GM23248 (cell line): ENCODE measurements at regions not wholly inside any gene's neighbourhood (a gene's known extent, or its start where the extent isn't known, plus 50 kb on each side); places are given as distances from the start of the nearest gene placed in this dataset.

Source experiments
- DNase-seq: peaks from one replicate; pipeline ENCODE4 v3.0.0-alpha.2; 2015
- H2AFZ ChIP-seq: fragments of 200-600 bp; sonication (generic); 2 replicates; pipeline ENCODE4 v1.6.1; 2016; ENCODE audit warnings: antibody characterized with exemption
- H3F3A ChIP-seq: fragments of 200-600 bp; sonication (generic); 2 replicates; pipeline ENCODE4 v1.6.1; 2016; ENCODE audit warnings: mild to moderate bottlenecking, antibody characterized with exemption, mixed run types; ENCODE audit not compliant: insufficient read depth
- H3K27ac ChIP-seq: fragments of 200-600 bp; sonication (generic); 2 replicates; pipeline ENCODE4 v1.5.1; 2016; ENCODE audit warnings: mild to moderate bottlenecking
- H3K27me3 ChIP-seq: fragments of 200-600 bp; sonication (generic); replicated peaks from 2 replicates; pipeline ENCODE4 v1.6.1; 2016; ENCODE audit warnings: mild to moderate bottlenecking; ENCODE audit not compliant: insufficient read depth
- H3K36me3 ChIP-seq: fragments of 200-600 bp; sonication (generic); 2 replicates; pipeline ENCODE4 v1.6.1; 2016; ENCODE audit warnings: low read depth, mild to moderate bottlenecking
- H3K4me1 ChIP-seq: fragments of 200-600 bp; sonication (generic); 2 replicates; pipeline ENCODE4 v1.6.1; 2016; ENCODE audit warnings: mild to moderate bottlenecking; ENCODE audit not compliant: insufficient read depth
- H3K4me2 ChIP-seq: fragments of 200-600 bp; sonication (generic); one replicate; pipeline ENCODE4 v1.6.1; 2016; ENCODE audit warnings: mild to moderate bottlenecking; ENCODE audit not compliant: unreplicated experiment
- H3K4me3 ChIP-seq: fragments of 200-600 bp; sonication (generic); 2 replicates; pipeline ENCODE4 v1.5.1; 2016; ENCODE audit warnings: mild to moderate bottlenecking
- H3K79me2 ChIP-seq: fragments of 200-600 bp; sonication (generic); 2 replicates; pipeline ENCODE4 v1.6.1; 2016; ENCODE audit warnings: mild to moderate bottlenecking; ENCODE audit not compliant: insufficient read depth
- H3K9ac ChIP-seq: fragments of 200-600 bp; sonication (generic); 2 replicates; pipeline ENCODE4 v1.6.1; 2016; ENCODE audit warnings: mild to moderate bottlenecking
- H3K9me2 ChIP-seq: fragments of 200-600 bp; sonication (generic); 2 replicates; pipeline ENCODE4 v1.6.1; 2016; ENCODE audit warnings: mixed run types, mild to moderate bottlenecking, moderate library complexity; ENCODE audit not compliant: insufficient read depth
- H3K9me3 ChIP-seq: fragments of 200-600 bp; sonication (generic); one replicate; pipeline ENCODE4 v1.6.1; 2017; ENCODE audit warnings: low read depth
- H4K20me1 ChIP-seq: fragments of 200-600 bp; sonication (generic); 2 replicates; pipeline ENCODE4 v1.6.0; 2016; ENCODE audit not compliant: insufficient read depth
- EZH2 ChIP-seq: fragments of 200-600 bp; sonication (generic); IDR thresholded peaks from 2 replicates; pipeline ENCODE4 v1.6.1; 2018; ENCODE audit warnings: antibody characterized with exemption, mild to moderate bottlenecking; ENCODE audit not compliant: insufficient read depth, poor library complexity, severe bottlenecking
- EZH2phosphoT487 ChIP-seq: fragments of 200-600 bp; sonication (generic); IDR thresholded peaks from 2 replicates; pipeline ENCODE4 v1.6.1; 2018; ENCODE audit warnings: antibody characterized with exemption, moderate library complexity, mild to moderate bottlenecking, low read depth; ENCODE audit not compliant: insufficient read depth
- WGBS, 2 experiments: methylation state at CpG; one replicate each; pipeline ENCODE4 v1.1.6; 2015 to 2017; ENCODE audit warnings: low lambda C conversion rate in 2 of 2, low coverage in 1 of 2; ENCODE audit errors: missing lambda C conversion rate in 2 of 2; 5-methylcytosine and 5-hydroxymethylcytosine counted together
- in situ Hi-C: fragments of 300-500 bp; cut with MboI; formaldehyde crosslinking; loops from 2 replicates; pipeline ENCODE4 v1.15.0; 2020

GRCh38 chr2:62410015-62410453 is 96.0 kb downstream of the TMEM17 start:
- H3K4me3 ChIP-seq: no peak overlapping the region
- no peaks in the 10 kb centered on the region; the same call in 1 of the 2 replicates for H3F3A ChIP-seq
- H3K27ac ChIP-seq: no peak overlapping the region
- in situ Hi-C loops: loop anchor here (5.0 kb wide), 2 partner anchors 418 to 493 kb away; no protein-coding TSS in a partner anchor
- no peaks in the 10 kb centered on the region for H3K9me3 ChIP-seq
- H3K36me3 ChIP-seq: no peaks in the 10 kb centered on the region
- H3K4me1 ChIP-seq: peaks cover 11% of the 10 kb centered on the region
- TF ChIP-seq EZH2phosphoT487 (no peak), EZH2 (no peak)
- H2AFZ ChIP-seq: no peak overlapping the region
- DNase-seq: no peak
- H3K9ac ChIP-seq: no peak overlapping the region
- no peaks in the 10 kb centered on the region for H3K27me3 ChIP-seq
- H4K20me1 ChIP-seq: no peaks in the 10 kb centered on the region
- H3K9me2 ChIP-seq: no peaks in the 10 kb centered on the region
- WGBS, 2 experiments: 87 to 88% methylated on average over 9 of the region's 9 CpGs
- no peaks in the 10 kb centered on the region for H3K79me2 ChIP-seq
- H3K4me2 ChIP-seq: no peak overlapping the region

DNA sequence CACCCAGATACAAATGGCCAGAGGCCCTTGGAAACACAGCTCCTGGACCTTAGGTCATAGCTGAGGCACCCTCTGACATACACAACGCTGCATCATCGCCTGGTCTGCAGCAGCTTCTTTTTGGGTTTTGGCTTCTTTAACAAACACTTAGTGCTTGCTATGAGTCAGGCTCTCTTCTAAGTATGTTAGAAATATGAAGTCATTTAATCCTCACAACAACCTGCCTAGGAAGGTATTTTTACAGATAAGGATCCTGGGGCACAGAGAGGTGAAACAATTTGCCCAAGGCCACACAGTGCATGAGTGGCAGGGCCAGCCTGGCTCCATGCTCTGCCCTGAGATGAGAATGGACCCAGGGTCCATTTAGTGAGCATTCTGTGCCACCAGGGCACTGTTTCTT is 96.6 kb downstream of the TMEM17 start:
- TF ChIP-seq EZH2 (no peak), EZH2phosphoT487 (no peak)

GRCh38 chr2:62408241-62408677 is 97.7 kb downstream of the TMEM17 start:
- no peaks in the 10 kb centered on the region for H3K9me2 ChIP-seq
- no peak overlapping the region for H2AFZ ChIP-seq
- in situ Hi-C loops: no loop called here
- H3K27me3 ChIP-seq: no peaks in the 10 kb centered on the region
- no peak for DNase-seq
- WGBS, 2 experiments: 77 to 78% methylated on average over 10 of the region's 10 CpGs
- TF ChIP-seq EZH2phosphoT487 (no peak), EZH2 (no peak)
- no peak overlapping the region for H3K4me2 ChIP-seq
- peaks cover 11% of the 10 kb centered on the region for H3K4me1 ChIP-seq
- no peaks in the 10 kb centered on the region for H3K9me3 ChIP-seq
- no peaks in the 10 kb centered on the region; the same call in 1 of the 2 replicates for H3F3A ChIP-seq
- no peak overlapping the region for H3K9ac ChIP-seq
- H3K36me3 ChIP-seq: no peaks in the 10 kb centered on the region
- H3K79me2 ChIP-seq: no peaks in the 10 kb centered on the region
- no peaks in the 10 kb centered on the region for H4K20me1 ChIP-seq
- no peak overlapping the region for H3K27ac ChIP-seq
- no peak overlapping the region for H3K4me3 ChIP-seq

More for the DNA sequence above, 96.6 kb downstream of the TMEM17 start:
- WGBS, 2 experiments: 51 to 52% methylated on average over 2 of the region's 2 CpGs
- DNase-seq: peak; percentile 86
- H3K27ac ChIP-seq: no peak overlapping the region
- no peaks in the 10 kb centered on the region for H3K9me2 ChIP-seq
- no peaks in the 10 kb centered on the region for H3K27me3 ChIP-seq
- no peak overlapping the region for H3K9ac ChIP-seq
- no peaks in the 10 kb centered on the region for H3K79me2 ChIP-seq
- no peaks in the 10 kb centered on the region; the same call in 1 of the 2 replicates for H3F3A ChIP-seq
- H4K20me1 ChIP-seq: no peaks in the 10 kb centered on the region
- peaks cover 11% of the 10 kb centered on the region for H3K4me1 ChIP-seq
- in situ Hi-C loops: no loop called here
- no peak overlapping the region for H2AFZ ChIP-seq
- no peaks in the 10 kb centered on the region for H3K9me3 ChIP-seq
- H3K4me2 ChIP-seq: no peak overlapping the region
- H3K36me3 ChIP-seq: no peaks in the 10 kb centered on the region
- H3K4me3 ChIP-seq: no peak overlapping the region

DNA sequence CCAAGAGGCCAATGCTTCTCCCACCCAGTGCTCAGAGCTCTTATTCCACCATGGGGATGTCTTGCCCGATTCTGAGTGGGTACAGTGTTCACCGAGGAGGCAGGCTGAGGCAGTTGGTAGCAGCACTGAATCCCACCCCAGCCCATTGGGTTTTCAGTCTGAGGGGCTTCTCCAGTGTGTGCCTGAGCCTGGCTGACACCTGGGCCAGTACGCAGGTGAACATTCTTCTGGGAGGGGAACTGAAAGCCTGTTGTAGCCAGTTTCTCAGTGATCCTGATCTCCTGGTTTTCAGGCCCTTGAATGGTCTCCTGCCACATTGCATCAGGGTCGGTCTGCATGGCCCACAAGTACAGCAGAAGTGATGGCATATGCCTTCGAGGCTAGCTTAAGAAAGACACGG is 98.2 kb downstream of the TMEM17 start:
- no peak overlapping the region for H3K9ac ChIP-seq
- H4K20me1 ChIP-seq: no peaks in the 10 kb centered on the region
- no peaks in the 10 kb centered on the region for H3K9me2 ChIP-seq
- no peak overlapping the region for H3K4me2 ChIP-seq
- no peak overlapping the region for H2AFZ ChIP-seq
- H3K4me1 ChIP-seq: peaks cover 11% of the 10 kb centered on the region
- TF ChIP-seq EZH2phosphoT487: no peak
- TF ChIP-seq EZH2: no peak
- 57 to 61% methylated on average over 6 of the region's 6 CpGs for WGBS, 2 experiments
- no peaks in the 10 kb centered on the region for H3K36me3 ChIP-seq
- H3K27ac ChIP-seq: no peak overlapping the region
- in situ Hi-C loops: no loop called here
- H3K4me3 ChIP-seq: no peak overlapping the region
- DNase-seq: no peak
- no peaks in the 10 kb centered on the region for H3K27me3 ChIP-seq
- H3F3A ChIP-seq: no peaks in the 10 kb centered on the region; the same call in 1 of the 2 replicates
- no peaks in the 10 kb centered on the region for H3K9me3 ChIP-seq
- H3K79me2 ChIP-seq: no peaks in the 10 kb centered on the region

- no peaks in the 10 kb centered on the region for H4K20me1 ChIP-seq
- WGBS, 2 experiments: 60 to 74% methylated on average over 7 of the region's 7 CpGs
- no peaks in the 10 kb centered on the region for H3K79me2 ChIP-seq
- H3K9me3 ChIP-seq: no peaks in the 10 kb centered on the region
- no peak overlapping the region for H2AFZ ChIP-seq
- no peak overlapping the region for H3K9ac ChIP-seq
- H3K4me1 ChIP-seq: peaks cover 11% of the 10 kb centered on the region
- no peaks in the 10 kb centered on the region for H3K9me2 ChIP-seq
- in situ Hi-C loops: no loop called here
- no peaks in the 10 kb centered on the region; the same call in 1 of the 2 replicates for H3F3A ChIP-seq
- no peaks in the 10 kb centered on the region for H3K27me3 ChIP-seq
- H3K4me3 ChIP-seq: no peak overlapping the region
- no peak for DNase-seq
- no peak for TF ChIP-seq EZH2
- TF ChIP-seq EZH2phosphoT487: no peak
- no peaks in the 10 kb centered on the region for H3K36me3 ChIP-seq
- no peak overlapping the region for H3K4me2 ChIP-seq
- H3K27ac ChIP-seq: no peak overlapping the region
These were observed 98.6 kb downstream of the TMEM17 start for GRCh38 chr2:62407401-62407800.
